ENCODE measurements at regions not wholly inside any gene's neighbourhood (a gene's known extent, or its start where the extent isn't known, plus 50 kb on each side); places are given as distances from the start of the nearest gene placed in this dataset.

DNA sequence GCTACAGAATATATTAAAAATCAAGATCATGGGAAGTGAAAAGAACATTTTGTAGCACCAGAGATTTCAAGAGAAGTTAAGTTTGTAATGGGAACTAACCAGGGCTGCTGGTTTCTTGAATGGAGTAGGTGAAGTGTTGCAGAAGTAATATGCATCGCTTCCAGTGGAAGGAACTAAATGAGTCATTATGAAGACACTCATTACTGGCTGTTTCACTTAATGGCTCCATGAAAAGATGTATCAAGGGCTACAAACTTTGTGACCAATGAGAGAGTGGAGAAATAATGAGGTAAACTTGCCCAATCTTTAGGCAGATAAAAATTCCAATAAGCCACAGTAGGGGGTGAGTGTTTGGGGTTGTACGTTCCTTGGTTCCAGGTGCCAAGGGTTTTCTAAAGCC, 380.4 kb upstream of the POU3F3 start:
- TF ChIP-seq POLR2A (IDR thresholded peaks at IDR 0.05) (no peak), EP300 (IDR thresholded peaks at IDR 0.05) (no peak)
